ENCODE measurements at regions not wholly inside any gene's neighbourhood (a gene's known extent, or its start where the extent isn't known, plus 50 kb on each side); places are given as distances from the start of the nearest gene placed in this dataset.
"Not testable (repeated sequence)": the region's sequence is repeated elsewhere in the genome, so short reads cannot be mapped to it uniquely, and the experiment has no call there.

- DNase-seq; intact Hi-C loops (cut with DNase I): not testable (repeated sequence)
Observed at GRCh38 chr7:110320285-110320684, 770.6 kb upstream of the LRRN3 start.

DNA sequence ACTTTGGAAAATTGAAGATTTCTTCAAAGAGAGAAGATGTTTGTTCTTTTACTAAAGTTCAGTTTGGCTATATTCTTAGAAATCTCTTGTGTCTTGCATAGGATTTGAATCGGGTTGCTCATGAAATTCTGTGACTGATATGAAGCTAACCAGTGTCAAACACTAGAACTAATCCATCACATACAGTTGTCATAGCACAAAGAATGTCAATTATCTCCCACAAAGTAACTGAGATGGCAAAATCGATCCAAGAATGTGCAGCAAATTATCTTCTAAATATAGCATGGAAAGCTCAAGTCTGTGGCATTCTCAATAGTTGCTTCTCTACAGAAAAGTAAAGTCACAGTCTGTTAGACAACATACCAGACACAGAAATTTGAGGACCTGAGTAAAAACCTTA is 768.1 kb upstream of the LRRN3 start:
- no peak for DNase-seq
- intact Hi-C loops (cut with DNase I) = no loop called here

DNA sequence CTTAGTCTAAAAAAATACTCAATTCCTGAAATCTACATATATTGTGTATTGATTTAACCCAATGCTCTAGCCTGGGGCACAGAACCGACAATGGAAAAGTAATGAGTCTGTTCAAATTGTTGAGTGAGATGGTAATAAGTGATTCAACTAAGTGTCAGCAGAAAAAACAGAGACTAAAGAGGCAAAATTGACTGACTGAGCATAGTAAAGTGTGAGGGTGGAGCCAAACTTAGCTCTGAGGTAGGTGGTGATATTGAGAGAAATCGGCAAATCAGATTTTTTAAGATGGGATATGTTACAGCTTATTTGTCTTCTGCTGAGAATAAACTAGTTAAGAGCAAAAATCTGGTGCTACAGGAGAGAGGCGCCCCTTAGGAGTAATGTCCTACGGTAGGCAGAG is 764.0 kb upstream of the LRRN3 start:
- peak in 13 of 42 donors; percentile 0 to 56 (median 17) for DNase-seq
- intact Hi-C loops (cut with DNase I) = no loop called here

DNA sequence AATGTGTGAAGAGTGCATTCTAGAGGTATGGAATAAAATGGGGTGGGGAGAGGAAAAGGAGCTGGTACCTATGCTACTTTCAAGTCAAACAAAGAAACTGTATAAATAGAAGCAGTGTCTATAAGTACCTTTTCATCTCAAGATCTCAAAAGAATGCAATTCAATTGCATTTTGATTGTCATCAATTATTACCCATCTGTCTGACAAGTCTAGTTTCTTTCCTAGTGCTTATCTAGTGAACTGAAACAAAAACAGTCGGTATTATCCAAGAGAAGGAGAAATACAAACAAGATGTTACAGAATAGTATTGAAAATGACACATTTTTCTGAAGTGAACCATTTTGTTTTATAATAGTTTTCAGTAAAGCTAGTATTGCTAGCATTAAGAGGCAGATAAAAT is 754.5 kb upstream of the LRRN3 start:
- intact Hi-C loops (cut with DNase I) = no loop called here
- no peak for DNase-seq

DNA sequence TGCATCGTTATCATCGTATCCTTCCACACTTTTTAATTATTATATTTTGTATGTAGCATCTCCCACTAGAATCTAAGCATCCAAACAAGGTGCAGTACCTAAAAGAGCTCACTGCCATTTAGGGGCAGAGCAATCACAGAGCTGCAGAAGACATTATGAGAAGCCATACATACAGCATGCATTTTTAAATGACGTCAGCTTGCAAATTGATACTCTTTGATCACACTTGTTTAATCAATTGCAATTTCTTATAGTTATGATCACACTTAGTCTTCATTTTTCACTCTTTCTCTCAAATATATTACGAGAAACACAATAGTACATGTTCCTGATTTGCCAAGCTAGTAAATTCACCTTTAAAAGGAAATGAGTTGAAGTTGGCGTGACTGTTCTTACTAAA is 753.3 kb upstream of the LRRN3 start:
- no peak for DNase-seq
- intact Hi-C loops (cut with DNase I) = no loop called here

DNA sequence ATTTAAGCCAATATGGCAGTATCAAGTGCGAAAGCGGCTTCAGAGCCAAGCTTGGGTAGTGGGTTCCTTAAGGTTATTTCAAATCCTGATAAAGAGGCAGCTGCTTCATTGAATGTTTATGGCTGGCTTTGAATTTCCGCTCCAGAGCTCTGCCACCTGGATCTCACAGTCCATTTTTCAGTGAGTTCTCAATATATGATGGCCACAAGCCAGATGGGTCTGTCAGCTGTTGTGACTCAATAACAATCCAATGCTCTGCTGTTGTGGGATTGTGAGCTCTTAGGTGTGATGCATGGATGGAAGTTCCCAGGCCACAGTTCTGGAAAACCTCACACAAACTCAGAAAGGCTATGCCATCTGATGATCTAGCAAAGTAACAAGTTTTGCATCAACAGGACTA is 743.8 kb upstream of the LRRN3 start:
- no peak for DNase-seq
- intact Hi-C loops (cut with DNase I) = no loop called here

- no peak for DNase-seq
- intact Hi-C loops (cut with DNase I) = no loop called here
Observed at GRCh38 chr7:110356438-110356837, 734.5 kb upstream of the LRRN3 start.

- intact Hi-C loops (cut with DNase I) = no loop called here
- no peak for DNase-seq
Observed at GRCh38 chr7:110358028-110358427, 732.9 kb upstream of the LRRN3 start.

DNA sequence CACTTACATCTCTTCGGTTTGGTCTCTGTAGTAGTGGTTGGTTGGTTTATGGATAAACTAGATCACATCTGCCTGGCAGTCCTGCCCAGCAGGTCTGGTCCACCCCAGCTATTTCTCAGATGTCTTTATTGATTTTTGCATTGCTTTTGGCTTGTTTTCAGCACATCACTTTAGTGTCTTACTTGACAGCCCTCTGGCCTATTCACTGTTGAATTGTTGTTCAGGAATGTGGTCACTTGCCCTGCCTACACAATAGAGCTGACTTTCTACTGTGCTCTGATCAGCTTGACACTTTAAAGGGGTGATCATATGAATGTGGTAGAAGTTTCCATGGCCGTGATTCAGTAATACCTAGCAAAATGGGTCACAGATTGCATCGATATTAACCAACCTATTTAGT is 719.2 kb upstream of the LRRN3 start:
- no peak for DNase-seq
- intact Hi-C loops (cut with DNase I) = no loop called here

DNA sequence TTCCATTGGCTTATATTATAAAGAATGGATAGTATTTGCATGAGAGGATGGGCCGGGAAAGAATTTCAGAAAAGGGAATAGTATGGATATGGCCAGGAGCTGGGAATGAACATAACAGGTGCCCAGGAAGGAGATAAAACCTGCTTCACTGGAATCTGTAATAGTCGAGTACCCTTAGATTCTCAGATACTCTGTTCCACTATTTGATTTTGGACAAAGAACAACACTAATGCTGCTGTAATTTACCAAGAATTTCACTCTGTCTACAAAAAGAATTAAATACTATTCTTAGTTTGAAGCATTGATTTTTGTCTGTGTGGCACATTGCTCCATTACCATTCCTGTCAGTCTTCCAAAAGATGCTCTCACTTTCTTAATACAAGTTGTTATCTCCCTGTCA is 718.2 kb upstream of the LRRN3 start:
- no peak for DNase-seq
- intact Hi-C loops (cut with DNase I) = no loop called here

- DNase-seq = no peak
- intact Hi-C loops (cut with DNase I) = no loop called here
Observed at GRCh38 chr7:110373416-110373815, 717.5 kb upstream of the LRRN3 start.

DNA sequence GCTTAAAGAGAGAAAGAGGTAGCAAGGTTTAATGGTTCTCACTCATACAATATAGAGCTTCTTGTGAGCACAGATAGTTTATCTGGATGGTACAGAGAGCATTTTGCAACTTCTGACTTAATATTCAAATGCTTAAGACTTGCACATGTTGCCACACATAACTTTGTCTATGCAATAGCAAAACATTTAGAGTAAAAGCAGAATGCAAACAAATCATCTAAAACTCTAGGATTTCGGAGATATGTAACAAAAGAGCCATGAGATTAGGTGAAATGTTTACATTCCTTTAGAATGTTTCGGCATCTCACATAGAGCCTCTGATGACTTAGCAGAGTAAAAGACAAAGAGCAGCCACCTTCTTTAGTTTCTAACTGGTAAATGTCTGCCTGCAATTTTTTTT is 717.1 kb upstream of the LRRN3 start:
- DNase-seq = no peak
- intact Hi-C loops (cut with DNase I) = no loop called here

GRCh38 chr7:110375068-110375467 is 715.9 kb upstream of the LRRN3 start:
- intact Hi-C loops (cut with DNase I) = no loop called here
- DNase-seq = no peak

GRCh38 chr7:110382736-110383135 is 708.2 kb upstream of the LRRN3 start:
- DNase-seq = no peak
- intact Hi-C loops (cut with DNase I) = no loop called here

DNA sequence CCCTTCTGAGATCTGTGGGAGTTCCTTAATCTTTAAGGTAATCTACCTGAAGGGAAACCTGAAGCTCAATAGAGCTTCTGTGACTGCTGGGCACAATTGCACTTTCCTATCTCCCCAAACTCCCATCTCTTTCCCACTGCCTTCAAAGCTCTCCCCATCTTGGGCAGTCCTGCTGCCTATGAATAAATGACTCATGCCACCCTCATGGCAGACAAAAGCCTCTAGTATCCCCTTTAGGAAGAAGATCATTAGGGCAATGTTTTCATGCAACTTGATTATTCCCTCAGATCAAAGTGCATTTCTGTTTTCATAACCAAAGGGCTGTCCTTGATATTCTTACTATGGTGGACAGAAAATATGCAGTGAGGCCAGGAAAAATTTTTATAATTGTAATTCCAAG is 704.9 kb upstream of the LRRN3 start:
- intact Hi-C loops (cut with DNase I) = no loop called here
- DNase-seq = no peak

- no peak for DNase-seq
- intact Hi-C loops (cut with DNase I) = no loop called here
Observed at GRCh38 chr7:110386913-110387312, 704.0 kb upstream of the LRRN3 start.

GRCh38 chr7:110387689-110388088 is 703.2 kb upstream of the LRRN3 start:
- no peak for DNase-seq
- intact Hi-C loops (cut with DNase I) = no loop called here

DNA sequence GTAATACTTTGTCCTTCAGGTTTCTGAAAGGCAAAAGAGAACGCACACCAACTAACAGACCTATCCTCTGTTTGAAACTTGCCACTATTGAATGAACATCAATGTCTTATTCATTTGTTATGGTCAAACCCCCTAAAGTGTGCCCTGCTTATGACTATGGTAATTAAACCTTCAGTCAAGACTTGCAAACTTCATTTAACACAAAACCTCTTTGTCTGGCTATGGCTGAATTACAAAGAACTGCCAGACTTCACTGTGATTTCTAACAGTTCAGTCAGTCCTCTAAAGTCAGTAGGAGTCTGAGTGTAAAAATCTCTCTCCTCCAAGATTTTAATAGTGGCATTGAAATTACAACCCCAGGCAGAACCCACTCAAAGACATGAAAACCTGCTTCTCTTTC is 702.5 kb upstream of the LRRN3 start:
- intact Hi-C loops (cut with DNase I) = no loop called here

DNA sequence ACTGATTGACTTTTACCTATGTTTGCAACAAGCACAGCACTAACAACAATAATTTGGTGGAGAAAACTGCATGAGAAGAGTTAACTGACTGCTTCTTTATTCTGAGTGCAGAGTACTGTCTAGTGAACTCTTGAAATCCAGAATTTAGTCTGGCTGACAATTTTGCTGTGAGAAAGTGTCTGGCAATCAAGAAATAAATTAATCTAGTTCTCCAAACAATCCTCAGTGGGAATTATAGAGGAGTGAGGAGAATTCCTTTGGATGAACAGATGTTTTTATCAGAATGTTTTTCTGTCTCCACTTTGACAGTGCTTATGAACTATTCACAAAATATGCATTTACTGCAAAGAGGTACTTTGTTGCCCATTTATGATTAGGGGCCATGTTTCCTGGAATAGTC is 694.9 kb upstream of the LRRN3 start:
- DNase-seq = no peak
- intact Hi-C loops (cut with DNase I) = no loop called here

More for the DNA sequence above, 702.5 kb upstream of the LRRN3 start:
- no peak for DNase-seq

DNA sequence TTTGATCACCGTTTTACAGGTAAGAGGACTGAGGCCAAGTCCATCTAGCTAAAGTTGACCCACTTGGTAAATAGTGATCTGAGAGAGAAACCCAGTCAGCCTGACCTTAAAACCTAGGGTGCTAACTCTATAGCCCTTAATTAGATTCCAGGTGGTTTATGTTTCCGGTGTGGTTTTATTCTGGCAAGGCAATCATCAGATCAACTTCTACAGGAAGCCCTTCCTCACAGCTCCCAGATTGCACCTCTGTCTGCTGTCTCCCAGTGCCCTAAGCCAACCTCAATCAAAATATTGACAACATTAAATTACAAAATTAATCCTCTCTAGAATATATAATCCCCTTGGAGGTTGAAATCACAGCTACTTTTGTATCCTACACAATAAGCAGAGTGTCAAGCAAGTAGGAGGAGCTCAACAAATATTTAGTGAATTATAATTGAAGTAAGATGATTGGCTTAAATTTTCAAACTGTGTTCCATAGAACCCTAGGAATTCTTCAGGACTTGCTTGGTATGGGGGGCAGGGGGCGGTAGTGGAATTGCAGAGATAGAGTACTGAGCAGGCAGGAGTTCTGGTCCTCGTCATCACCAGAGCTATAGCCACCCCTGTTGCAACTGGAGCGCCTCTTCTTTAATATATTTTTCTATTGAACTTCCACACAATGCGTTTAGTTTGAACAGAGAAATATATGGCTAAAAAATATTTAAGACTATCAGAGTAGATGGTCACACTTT is 692.8 kb upstream of the LRRN3 start:
- intact Hi-C loops (cut with DNase I) = no loop called here
- DNase-seq = no peak

DNA sequence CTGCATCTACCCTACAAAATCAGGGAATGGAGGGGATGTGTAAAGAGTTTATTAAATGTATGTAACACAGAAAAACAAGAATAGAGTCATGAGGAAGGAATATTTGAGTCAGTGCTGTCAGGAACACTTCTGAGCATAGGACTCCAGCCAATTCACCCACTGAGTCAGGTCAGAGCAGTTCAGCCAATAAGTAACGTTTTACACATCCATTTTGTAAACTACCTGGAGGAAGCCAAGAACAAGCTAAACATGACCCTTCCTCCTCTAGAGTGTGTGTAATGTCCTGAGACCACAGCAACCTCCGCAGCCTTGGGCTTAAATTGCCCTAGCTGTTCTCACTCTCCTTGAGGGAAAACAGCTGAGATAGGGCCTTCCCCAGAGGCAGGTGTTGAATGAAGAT is 691.5 kb upstream of the LRRN3 start:
- no peak for DNase-seq
- intact Hi-C loops (cut with DNase I) = no loop called here

- DNase-seq = no peak
- intact Hi-C loops (cut with DNase I) = no loop called here
Observed at GRCh38 chr7:110400411-110400810, 690.5 kb upstream of the LRRN3 start.
